ENCODE measurements at regions not wholly inside any gene's neighbourhood (a gene's known extent, or its start where the extent isn't known, plus 50 kb on each side); places are given as distances from the start of the nearest gene placed in this dataset.

- DNase-seq (peak; percentile 90 to 93 (median 92)), ATAC-seq (peak; percentile 97 to 98 (median 97))
- Histone ChIP-seq H3K4me3 (peak overlapping the region; percentile 35 to 54 (median 47)), H3K27ac (peak overlapping the region; percentile 77 to 87 (median 84)), H3K36me3 (no peaks in the 10 kb centered on the region), H3K4me1 (peaks cover 0 to 20% (median 6%) of the 10 kb centered on the region in 4 donors), H3K9me3 (no peaks in the 10 kb centered on the region), H3K27me3 (no peaks in the 10 kb centered on the region)
- intact Hi-C loops (cut with DNase I): loop anchor here in 1 of 2 donors (10.0 kb wide), 1 partner anchor 53 kb away; no protein-coding TSS in a partner anchor
- WGBS (ENCODE audit: insufficient coverage, low coverage, low lambda C conversion rate, missing lambda C conversion rate): 1% methylated on average over 20 of the region's 24 CpGs
- TF ChIP-seq CTCF (IDR thresholded peaks at IDR 0.05): no peak
- TF ChIP-seq POLR2A (IDR thresholded peaks at IDR 0.05): peak; percentile 46
Measured at GRCh38 chr14:76961631-76962302, 66.7 kb downstream of the IRF2BPL start.

- H3K9me3 ChIP-seq: no peaks in the 10 kb centered on the region
- H3K27ac ChIP-seq: no peak overlapping the region
- no peaks in the 10 kb centered on the region for H3K36me3 ChIP-seq
- no peak for DNase-seq
- 92% methylated on average over 2 of the region's 8 CpGs for WGBS (ENCODE audit: insufficient coverage, low coverage, low lambda C conversion rate, missing lambda C conversion rate)
- no peak for TF ChIP-seq CTCF (IDR thresholded peaks at IDR 0.05)
- ATAC-seq: no peak
- H3K4me3 ChIP-seq: no peak overlapping the region
- H3K4me1 ChIP-seq: peaks cover 0 to 42% (median 13%) of the 10 kb centered on the region in 4 donors
- intact Hi-C loops (cut with DNase I): loop anchor here in 1 of 2 donors (10.0 kb wide), 1 partner anchor 66 kb away; the partner anchor contains the start of gene IRF2BPL
- H3K27me3 ChIP-seq: no peaks in the 10 kb centered on the region
Measured at GRCh38 chr14:76958980-76959710, 69.4 kb downstream of the IRF2BPL start.

DNA sequence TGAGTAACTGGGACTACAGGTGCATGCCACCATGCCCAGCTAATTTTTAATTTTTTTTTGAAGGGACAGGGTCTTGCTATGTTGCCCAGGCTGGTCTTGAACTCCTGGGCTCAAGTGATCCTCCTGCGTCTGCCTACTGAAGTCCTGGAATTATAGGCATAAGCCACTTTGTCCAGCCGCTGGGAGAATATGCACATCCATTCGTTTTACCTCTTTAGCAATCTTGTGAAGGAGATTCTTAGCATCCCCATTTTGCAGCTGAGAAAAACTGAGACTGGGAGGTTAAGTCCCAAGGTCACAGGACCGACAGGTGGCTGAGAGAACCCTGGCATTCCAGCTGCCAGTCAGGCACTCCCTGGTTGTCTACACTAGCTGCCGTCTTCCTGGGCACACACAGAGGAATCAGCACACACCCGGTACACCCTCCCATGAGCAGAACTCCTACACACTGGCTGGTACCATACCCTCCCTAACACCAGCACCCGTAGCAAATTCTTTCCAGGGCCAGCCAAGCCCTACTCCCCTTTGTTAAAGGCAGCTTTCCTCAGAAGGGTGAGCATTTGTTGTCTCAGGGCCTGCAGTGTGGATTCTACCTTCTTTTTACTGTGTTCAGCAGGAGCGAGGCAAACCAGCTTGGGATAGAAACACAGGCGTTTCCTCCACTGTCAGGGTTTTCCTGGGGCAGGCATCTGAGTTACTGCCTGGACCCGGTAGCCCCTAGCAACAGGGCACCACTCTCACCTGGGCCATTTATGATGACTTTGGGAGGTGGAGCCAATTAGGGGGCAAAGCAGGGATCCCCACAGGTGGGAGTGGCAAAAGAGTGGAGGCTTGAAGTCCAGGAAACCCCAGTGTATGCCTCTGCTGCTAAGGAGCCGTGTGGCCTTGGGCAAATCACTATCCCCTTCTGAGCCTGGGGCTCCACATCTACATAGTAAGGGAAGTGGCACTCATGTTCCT lies 70.2 kb downstream of the IRF2BPL start:
- TF ChIP-seq POLR2A (IDR thresholded peaks at IDR 0.05): no peak
- no peak overlapping the region for H3K27ac ChIP-seq
- no peaks in the 10 kb centered on the region for H3K9me3 ChIP-seq
- H3K27me3 ChIP-seq: no peaks in the 10 kb centered on the region
- H3K36me3 ChIP-seq: no peaks in the 10 kb centered on the region
- no peak overlapping the region for H3K4me3 ChIP-seq
- 77% methylated on average over 8 of the region's 11 CpGs for WGBS (ENCODE audit: insufficient coverage, low coverage, low lambda C conversion rate, missing lambda C conversion rate)
- ATAC-seq: no peak
- no peak for DNase-seq
- intact Hi-C loops (cut with DNase I): loop anchor here in 1 of 2 donors (10.0 kb wide), 1 partner anchor 67 kb away; the partner anchor contains the start of gene IRF2BPL
- H3K4me1 ChIP-seq: peaks cover 0 to 50% (median 17%) of the 10 kb centered on the region in 4 donors

GRCh38 chr14:76957224-76957891 lies 71.2 kb downstream of the IRF2BPL start:
- DNase-seq: no peak

More at GRCh38 chr14:76957224-76957891, 71.2 kb downstream of the IRF2BPL start:
- Histone ChIP-seq H3K36me3 (no peaks in the 10 kb centered on the region), H3K27me3 (no peaks in the 10 kb centered on the region), H3K9me3 (no peaks in the 10 kb centered on the region), H3K27ac (peak overlapping the region; percentile 90 to 93 (median 92)), H3K4me1 (peaks cover 0 to 49% (median 17%) of the 10 kb centered on the region in 4 donors), H3K4me3 (peak overlapping the region in 1 of 3 donors; percentile 57)
- WGBS (ENCODE audit: insufficient coverage, low coverage, low lambda C conversion rate, missing lambda C conversion rate): 38% methylated on average over 3 of the region's 4 CpGs
- intact Hi-C loops (cut with DNase I): loop anchor here in 1 of 2 donors (10.0 kb wide), 1 partner anchor 67 kb away; the partner anchor contains the start of gene IRF2BPL
- ATAC-seq: no peak
- TF ChIP-seq CTCF (IDR thresholded peaks at IDR 0.05) (no peak), POLR2A (IDR thresholded peaks at IDR 0.05) (no peak)

All from right lobe of liver (tissue), 6 donors.